Activated naive CD4-positive, alpha-beta T cell treated with anti-CD3 and anti-CD28 coated beads for 36 hours (primary cell): ENCODE measurements at regions not wholly inside any gene's neighbourhood (a gene's known extent, or its start where the extent isn't known, plus 50 kb on each side); places are given as distances from the start of the nearest gene placed in this dataset.
"Not testable (repeated sequence)": the region's sequence is repeated elsewhere in the genome, so short reads cannot be mapped to it uniquely, and the experiment has no call there.

Experiments used
- CTCF ChIA-PET: fragments of 350-600 bp; sonication (Branson Sonifier 250); formaldehyde crosslinking; loops from one replicate; lab custom pipeline; 2021; ENCODE audit warnings: antibody characterized with exemption; lab: Charles Lee
- DNase-seq: peaks from one replicate; pipeline ENCODE4 v3.0.0-alpha.2; 2020
- H3K27ac Mint-ChIP-seq: one replicate; pipeline ENCODE4 v1.8.0; 2021; ENCODE audit warnings: mild to moderate bottlenecking, mixed read lengths
- H3K27me3 Mint-ChIP-seq: one replicate; pipeline ENCODE4 v1.8.0; 2021; ENCODE audit warnings: low read depth, mixed read lengths
- H3K36me3 Mint-ChIP-seq: one replicate; pipeline ENCODE4 v1.8.0; 2021; ENCODE audit warnings: low read depth, mixed read lengths
- H3K4me1 Mint-ChIP-seq: one replicate; pipeline ENCODE4 v1.8.0; 2021; ENCODE audit warnings: low read depth, mixed read lengths
- H3K4me3 Mint-ChIP-seq: one replicate; pipeline ENCODE4 v1.8.0; 2021; ENCODE audit warnings: mild to moderate bottlenecking, moderate library complexity, mixed read lengths
- H3K9me3 Mint-ChIP-seq: one replicate; pipeline ENCODE4 v1.8.0; 2021; ENCODE audit warnings: mixed read lengths
- intact Hi-C: fragments of 100-400 bp; cut with micrococcal nuclease; formaldehyde crosslinking; loops from one replicate; pipeline ENCODE4 v1.15.1; 2023

GRCh38 chrX:35221391-35221790, 278.8 kb downstream of the FAM47B start:
- CTCF ChIA-PET, H3K4me1 Mint-ChIP-seq, intact Hi-C loops, H3K9me3 Mint-ChIP-seq, H3K36me3 Mint-ChIP-seq, H3K4me3 Mint-ChIP-seq, DNase-seq, H3K27ac Mint-ChIP-seq, H3K27me3 Mint-ChIP-seq: not testable (repeated sequence)

GRCh38 chrX:35244088-35244741, 301.6 kb downstream of the FAM47B start:
- no peak overlapping the region for H3K27ac Mint-ChIP-seq
- H3K36me3 Mint-ChIP-seq: no peaks in the 10 kb centered on the region
- H3K9me3 Mint-ChIP-seq: peaks cover 4% of the 10 kb centered on the region
- no peak for DNase-seq
- no peaks in the 10 kb centered on the region for H3K27me3 Mint-ChIP-seq
- CTCF ChIA-PET: no interaction called here
- no peak overlapping the region for H3K4me3 Mint-ChIP-seq
- H3K4me1 Mint-ChIP-seq: no peaks in the 10 kb centered on the region
- intact Hi-C loops: no loop called here

GRCh38 chrX:35244796-35245508, 302.4 kb downstream of the FAM47B start:
- intact Hi-C loops: no loop called here
- Mint-ChIP-seq H3K36me3 (no peaks in the 10 kb centered on the region), H3K9me3 (peaks cover 4% of the 10 kb centered on the region), H3K4me3 (no peak overlapping the region), H3K4me1 (no peaks in the 10 kb centered on the region), H3K27me3 (no peaks in the 10 kb centered on the region), H3K27ac (no peak overlapping the region)
- CTCF ChIA-PET: no interaction called here
- DNase-seq: no peak

DNA sequence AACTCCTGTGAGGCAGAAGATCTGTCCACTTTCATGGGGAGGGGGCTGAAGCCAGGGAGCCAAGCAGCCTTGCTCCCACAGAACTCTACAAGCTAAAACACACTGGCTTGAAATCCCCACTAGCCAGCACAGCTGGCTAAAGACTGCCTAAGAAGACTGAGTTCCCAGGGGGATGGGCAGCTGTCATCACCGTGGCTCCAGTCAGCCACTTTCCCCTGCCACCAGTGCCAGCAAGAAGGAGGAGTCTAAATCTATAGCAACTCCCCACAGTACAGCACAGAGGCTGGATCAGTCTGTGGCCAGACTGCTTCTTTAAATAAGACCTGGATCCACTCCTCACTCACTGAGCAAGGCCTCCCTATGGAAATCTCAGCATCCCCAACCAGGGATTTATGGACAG, 308.6 kb downstream of the FAM47B start:
- H3K27me3 Mint-ChIP-seq: no peaks in the 10 kb centered on the region
- H3K27ac Mint-ChIP-seq: no peak overlapping the region
- intact Hi-C loops: no loop called here
- no peaks in the 10 kb centered on the region for H3K36me3 Mint-ChIP-seq
- H3K4me1 Mint-ChIP-seq: no peaks in the 10 kb centered on the region
- CTCF ChIA-PET: no interaction called here
- H3K9me3 Mint-ChIP-seq: peaks cover 4% of the 10 kb centered on the region
- DNase-seq: no peak
- no peak overlapping the region for H3K4me3 Mint-ChIP-seq

- CTCF ChIA-PET: no interaction called here
- H3K36me3 Mint-ChIP-seq: no peaks in the 10 kb centered on the region
- peaks cover 2% of the 10 kb centered on the region for H3K9me3 Mint-ChIP-seq
- DNase-seq: no peak
- no peaks in the 10 kb centered on the region for H3K27me3 Mint-ChIP-seq
- no peak overlapping the region for H3K4me3 Mint-ChIP-seq
- no peak overlapping the region for H3K27ac Mint-ChIP-seq
- no peaks in the 10 kb centered on the region for H3K4me1 Mint-ChIP-seq
- intact Hi-C loops: no loop called here
These were observed 333.5 kb downstream of the FAM47B start for GRCh38 chrX:35276115-35276514.

DNA sequence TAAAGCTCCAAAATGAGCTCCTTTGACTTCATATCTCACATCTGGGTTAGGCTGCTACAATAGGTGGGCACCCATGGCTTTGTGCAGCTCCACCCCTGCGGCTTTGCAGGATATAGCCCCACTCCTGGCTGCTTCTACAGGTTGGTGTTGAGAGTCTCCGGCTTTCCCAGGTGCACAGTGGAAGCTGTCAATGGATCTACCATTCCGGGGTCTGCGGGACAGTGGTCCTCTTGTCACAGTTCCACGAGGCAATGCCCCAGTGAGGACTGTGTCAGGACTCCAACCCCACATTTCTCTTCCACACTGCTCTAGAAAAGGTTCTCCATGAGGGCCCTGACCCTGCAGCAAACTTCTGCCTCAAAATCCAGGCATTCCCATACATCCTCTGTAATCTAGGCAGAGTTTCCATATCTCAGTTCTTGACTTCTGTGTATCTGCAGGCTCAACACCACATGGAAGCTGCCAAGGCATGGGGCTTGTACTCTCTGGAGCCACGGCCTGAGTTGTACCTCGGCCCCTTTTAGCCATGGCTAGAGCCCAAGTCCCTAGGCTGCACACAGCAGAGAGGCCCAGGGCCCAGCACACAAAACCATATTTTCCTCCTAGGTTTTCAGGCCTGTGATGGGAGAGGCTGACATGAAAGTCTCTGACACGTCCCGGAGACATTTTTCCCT, 342.8 kb downstream of the FAM47B start:
- Mint-ChIP-seq H3K36me3 (no peaks in the 10 kb centered on the region), H3K4me1 (no peaks in the 10 kb centered on the region), H3K9me3 (peaks cover 2% of the 10 kb centered on the region), H3K27ac (no peak overlapping the region), H3K27me3 (no peaks in the 10 kb centered on the region), H3K4me3 (no peak overlapping the region)
- no peak for DNase-seq
- intact Hi-C loops: no loop called here
- CTCF ChIA-PET: no interaction called here

- Mint-ChIP-seq H3K27me3 (no peaks in the 10 kb centered on the region), H3K36me3 (no peaks in the 10 kb centered on the region), H3K4me1 (no peaks in the 10 kb centered on the region), H3K4me3 (no peak overlapping the region), H3K9me3 (no peaks in the 10 kb centered on the region), H3K27ac (no peak overlapping the region)
- intact Hi-C loops: no loop called here
- DNase-seq: no peak
- CTCF ChIA-PET: no interaction called here
These were observed 346.1 kb downstream of the FAM47B start for GRCh38 chrX:35288657-35289056.

DNA sequence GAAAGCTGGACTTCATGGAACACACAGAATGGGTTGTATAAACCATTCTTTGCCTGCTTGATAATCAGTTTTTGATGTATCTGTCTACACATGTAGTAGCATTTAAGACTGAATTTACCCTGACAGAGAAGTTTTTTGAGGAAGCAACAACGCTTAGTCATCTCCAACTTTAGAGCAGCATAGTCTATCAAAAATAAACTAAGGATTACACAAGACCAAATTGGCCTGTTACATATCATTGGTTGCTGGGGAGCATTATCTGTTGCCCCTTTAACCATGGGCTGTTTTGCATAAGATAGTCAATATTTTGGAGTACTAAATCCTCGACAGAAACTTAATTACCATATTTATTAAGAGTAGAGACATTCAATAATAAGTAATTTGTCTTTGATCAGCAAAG, 347.4 kb downstream of the FAM47B start:
- no peak overlapping the region for H3K27ac Mint-ChIP-seq
- no peaks in the 10 kb centered on the region for H3K9me3 Mint-ChIP-seq
- intact Hi-C loops: no loop called here
- H3K4me1 Mint-ChIP-seq: no peaks in the 10 kb centered on the region
- H3K4me3 Mint-ChIP-seq: no peak overlapping the region
- no peaks in the 10 kb centered on the region for H3K27me3 Mint-ChIP-seq
- DNase-seq: no peak
- CTCF ChIA-PET: no interaction called here
- H3K36me3 Mint-ChIP-seq: no peaks in the 10 kb centered on the region

GRCh38 chrX:35291013-35291412, 348.4 kb downstream of the FAM47B start:
- no peak for DNase-seq
- CTCF ChIA-PET: no interaction called here
- intact Hi-C loops: no loop called here
- no peak overlapping the region for H3K27ac Mint-ChIP-seq
- H3K27me3 Mint-ChIP-seq: no peaks in the 10 kb centered on the region
- no peaks in the 10 kb centered on the region for H3K9me3 Mint-ChIP-seq
- H3K36me3 Mint-ChIP-seq: no peaks in the 10 kb centered on the region
- no peaks in the 10 kb centered on the region for H3K4me1 Mint-ChIP-seq
- no peak overlapping the region for H3K4me3 Mint-ChIP-seq

- intact Hi-C loops: no loop called here
- H3K4me1 Mint-ChIP-seq: no peaks in the 10 kb centered on the region
- no peak overlapping the region for H3K27ac Mint-ChIP-seq
- DNase-seq: no peak
- H3K36me3 Mint-ChIP-seq: no peaks in the 10 kb centered on the region
- CTCF ChIA-PET: no interaction called here
- H3K4me3 Mint-ChIP-seq: no peak overlapping the region
- H3K9me3 Mint-ChIP-seq: no peaks in the 10 kb centered on the region
- H3K27me3 Mint-ChIP-seq: no peaks in the 10 kb centered on the region
These were observed 349.9 kb downstream of the FAM47B start for GRCh38 chrX:35292522-35292921.

GRCh38 chrX:35305037-35305436, 362.4 kb downstream of the FAM47B start:
- H3K27me3 Mint-ChIP-seq, intact Hi-C loops, H3K4me3 Mint-ChIP-seq, H3K4me1 Mint-ChIP-seq, H3K9me3 Mint-ChIP-seq, DNase-seq, H3K27ac Mint-ChIP-seq, H3K36me3 Mint-ChIP-seq: not testable (repeated sequence)
- CTCF ChIA-PET: interaction anchor here (0.6 kb wide), 1 partner anchor 1513 kb away, joined by 3 read pairs; no protein-coding TSS in a partner anchor

DNA sequence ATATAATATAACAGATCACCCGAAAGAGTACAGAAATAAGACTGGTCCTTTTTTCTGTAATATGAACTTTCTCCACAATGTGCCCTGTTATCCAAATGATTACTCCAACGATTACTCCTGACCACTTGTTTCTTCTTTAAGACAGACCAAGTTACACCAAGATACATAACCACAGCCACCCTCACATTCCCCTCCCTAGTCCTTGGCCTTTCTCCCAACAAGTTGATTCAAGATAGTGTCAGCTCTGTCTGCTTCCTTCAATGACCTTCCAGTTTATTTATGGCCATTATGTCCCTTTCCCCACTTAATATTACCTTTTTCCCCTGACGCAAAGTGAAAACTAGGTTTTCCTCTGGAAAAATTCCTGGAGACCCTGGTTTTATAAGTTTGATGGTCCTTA, 397.2 kb downstream of the FAM47B start:
- no peaks in the 10 kb centered on the region for H3K27me3 Mint-ChIP-seq
- no peaks in the 10 kb centered on the region for H3K4me1 Mint-ChIP-seq
- CTCF ChIA-PET: no interaction called here
- no peaks in the 10 kb centered on the region for H3K9me3 Mint-ChIP-seq
- no peak for DNase-seq
- intact Hi-C loops: no loop called here
- H3K27ac Mint-ChIP-seq: no peak overlapping the region
- no peak overlapping the region for H3K4me3 Mint-ChIP-seq
- no peaks in the 10 kb centered on the region for H3K36me3 Mint-ChIP-seq

- Mint-ChIP-seq H3K27ac (no peak overlapping the region), H3K36me3 (no peaks in the 10 kb centered on the region), H3K9me3 (no peaks in the 10 kb centered on the region), H3K4me3 (no peak overlapping the region), H3K4me1 (no peaks in the 10 kb centered on the region), H3K27me3 (no peaks in the 10 kb centered on the region)
- intact Hi-C loops: no loop called here
- CTCF ChIA-PET: no interaction called here
- no peak for DNase-seq
These were observed 397.9 kb downstream of the FAM47B start for GRCh38 chrX:35340465-35340864.
